ENCODE measurements at regions not wholly inside any gene's neighbourhood (a gene's known extent, or its start where the extent isn't known, plus 50 kb on each side); places are given as distances from the start of the nearest gene placed in this dataset.

DNA sequence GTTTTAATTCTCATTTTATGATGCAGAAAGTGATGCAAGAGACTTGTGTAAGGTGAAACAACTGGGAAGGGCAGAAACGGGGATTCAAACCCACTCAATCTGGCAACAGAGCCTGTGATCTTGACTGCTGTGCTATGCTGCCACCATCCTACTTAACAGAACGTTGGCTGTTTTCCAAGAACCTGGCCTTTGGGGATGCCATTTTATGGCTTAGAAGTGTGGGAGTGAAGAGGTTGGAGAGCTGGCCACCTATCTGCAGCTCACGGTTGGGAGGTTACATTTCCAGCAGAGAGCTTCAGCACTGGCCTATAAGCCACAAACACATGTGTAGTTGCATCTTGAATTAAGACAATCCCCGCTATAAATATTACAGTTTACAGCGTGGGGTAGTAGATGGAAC is 235.3 kb downstream of the PRDM2 start:
- H3K4me3 ChIP-seq (ENCODE audit: low read depth, low read length) = no peak overlapping the region
- TF ChIP-seq, protein P1, sequence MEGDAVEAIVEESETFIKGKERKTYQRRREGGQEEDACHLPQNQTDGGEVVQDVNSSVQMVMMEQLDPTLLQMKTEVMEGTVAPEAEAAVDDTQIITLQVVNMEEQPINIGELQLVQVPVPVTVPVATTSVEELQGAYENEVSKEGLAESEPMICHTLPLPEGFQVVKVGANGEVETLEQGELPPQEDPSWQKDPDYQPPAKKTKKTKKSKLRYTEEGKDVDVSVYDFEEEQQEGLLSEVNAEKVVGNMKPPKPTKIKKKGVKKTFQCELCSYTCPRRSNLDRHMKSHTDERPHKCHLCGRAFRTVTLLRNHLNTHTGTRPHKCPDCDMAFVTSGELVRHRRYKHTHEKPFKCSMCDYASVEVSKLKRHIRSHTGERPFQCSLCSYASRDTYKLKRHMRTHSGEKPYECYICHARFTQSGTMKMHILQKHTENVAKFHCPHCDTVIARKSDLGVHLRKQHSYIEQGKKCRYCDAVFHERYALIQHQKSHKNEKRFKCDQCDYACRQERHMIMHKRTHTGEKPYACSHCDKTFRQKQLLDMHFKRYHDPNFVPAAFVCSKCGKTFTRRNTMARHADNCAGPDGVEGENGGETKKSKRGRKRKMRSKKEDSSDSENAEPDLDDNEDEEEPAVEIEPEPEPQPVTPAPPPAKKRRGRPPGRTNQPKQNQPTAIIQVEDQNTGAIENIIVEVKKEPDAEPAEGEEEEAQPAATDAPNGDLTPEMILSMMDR (IDR thresholded peaks at IDR 0.05; ENCODE audit: low read depth, low read length) = no peak

DNA sequence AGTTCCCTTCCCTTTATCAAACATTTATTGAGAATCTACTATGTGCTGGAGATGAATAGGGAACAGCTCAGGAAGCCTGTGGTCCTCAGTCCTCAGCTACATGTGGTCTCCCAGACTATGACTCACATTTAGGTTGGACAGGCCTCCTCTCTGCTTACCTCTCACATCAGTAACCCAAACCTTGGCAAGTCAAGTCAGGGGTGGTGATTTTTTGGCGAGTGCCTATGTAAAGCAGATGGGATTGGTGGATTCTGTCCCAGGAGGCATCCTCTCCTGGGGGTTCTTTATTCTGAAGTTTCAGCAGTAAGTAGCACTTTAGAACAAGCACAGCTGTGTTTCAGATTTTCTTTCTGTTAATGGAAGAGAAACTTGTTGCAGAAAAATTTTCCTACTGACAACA is 241.3 kb downstream of the PRDM2 start:
- H3K4me3 ChIP-seq (ENCODE audit: low read depth, low read length) = no peak overlapping the region
- TF ChIP-seq, protein P1 (IDR thresholded peaks at IDR 0.05; ENCODE audit: low read depth, low read length) = no peak

DNA sequence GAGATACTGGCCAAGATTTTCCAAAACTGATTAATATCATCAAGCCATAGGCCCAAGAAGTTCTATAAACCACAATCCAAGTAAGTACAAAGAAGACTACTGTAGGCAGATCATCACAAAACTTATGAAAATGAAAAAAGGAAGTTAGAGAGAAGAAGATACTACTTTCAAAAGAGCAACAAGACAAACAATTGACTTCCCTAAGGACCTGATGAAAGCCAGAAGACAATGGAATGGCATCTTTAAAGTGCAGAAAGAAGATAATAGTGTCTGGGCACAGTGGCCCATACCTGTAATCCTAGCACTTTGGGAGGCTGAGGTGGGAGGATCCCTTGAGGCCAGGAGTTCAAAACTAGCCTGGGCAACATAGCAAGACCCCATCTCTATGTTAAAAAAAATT is 243.1 kb downstream of the PRDM2 start:
- TF ChIP-seq, protein P1 (IDR thresholded peaks at IDR 0.05; ENCODE audit: low read depth, low read length) = no peak
- no peak overlapping the region for H3K4me3 ChIP-seq (ENCODE audit: low read depth, low read length)

DNA sequence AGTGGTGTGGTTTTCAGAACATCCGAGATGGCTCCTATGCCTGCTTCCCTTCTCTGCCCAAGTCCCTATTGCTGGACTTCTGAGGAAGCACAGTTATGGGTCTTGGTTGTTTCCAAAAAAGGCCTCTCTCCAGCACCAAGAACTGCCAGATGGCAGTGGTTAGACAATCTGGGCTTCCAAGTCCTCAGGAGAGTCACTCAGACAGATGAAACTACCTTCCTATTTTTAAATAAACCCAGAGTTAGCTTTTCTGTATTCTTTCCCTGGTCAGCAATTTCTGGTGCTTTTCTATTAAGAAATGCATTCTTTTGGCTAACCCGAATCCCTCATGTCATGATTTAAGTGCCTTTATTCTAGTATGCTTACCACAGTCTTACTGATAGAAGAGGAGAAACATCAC is 245.9 kb downstream of the PRDM2 start:
- no peak overlapping the region for H3K4me3 ChIP-seq (ENCODE audit: low read depth, low read length)
- TF ChIP-seq, protein P1 (IDR thresholded peaks at IDR 0.05; ENCODE audit: low read depth, low read length) = no peak

DNA sequence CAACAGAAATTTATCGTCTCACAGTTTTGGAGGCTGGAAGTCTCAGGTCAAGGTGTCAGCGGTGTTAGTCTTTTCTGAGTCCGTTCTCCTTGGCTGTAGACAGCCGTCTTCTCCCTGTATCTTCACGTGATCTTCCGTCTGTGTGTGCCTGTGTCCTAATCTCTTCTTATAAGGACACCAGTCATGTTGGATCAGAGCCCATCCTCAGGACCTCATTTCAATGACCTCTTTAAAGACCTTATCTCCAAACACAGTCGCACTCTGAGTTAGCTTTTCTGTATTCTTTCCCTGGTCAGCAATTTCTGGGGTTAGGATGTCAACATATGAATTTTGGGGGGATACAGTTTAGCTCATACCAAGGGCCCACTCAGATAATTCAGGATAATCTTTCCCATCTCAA is 247.7 kb downstream of the PRDM2 start:
- TF ChIP-seq, protein P1 (IDR thresholded peaks at IDR 0.05; ENCODE audit: low read depth, low read length) = no peak
- H3K4me3 ChIP-seq (ENCODE audit: low read depth, low read length) = no peak overlapping the region

DNA sequence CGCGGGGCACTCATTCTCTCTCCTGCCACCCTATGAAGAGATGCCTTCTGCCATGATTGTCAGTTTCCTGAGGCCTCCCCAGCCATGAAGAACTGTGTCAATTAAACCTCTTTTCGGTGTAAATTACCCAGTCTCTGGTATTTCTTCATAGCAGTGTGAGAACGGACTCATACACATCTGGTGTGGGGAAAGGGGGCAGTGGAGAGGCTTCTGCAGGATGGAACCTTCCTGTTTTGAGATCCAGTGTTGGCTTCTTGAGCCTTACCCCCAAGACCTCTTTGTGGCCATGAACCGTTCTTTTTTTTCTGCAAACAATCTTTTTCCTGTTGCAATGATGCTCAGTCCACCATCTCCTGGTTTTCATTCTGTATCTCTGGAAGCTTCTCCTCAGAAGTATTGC is 248.4 kb downstream of the PRDM2 start:
- TF ChIP-seq, protein P1 (IDR thresholded peaks at IDR 0.05; ENCODE audit: low read depth, low read length) = no peak
- H3K4me3 ChIP-seq (ENCODE audit: low read depth, low read length) = no peak overlapping the region

DNA sequence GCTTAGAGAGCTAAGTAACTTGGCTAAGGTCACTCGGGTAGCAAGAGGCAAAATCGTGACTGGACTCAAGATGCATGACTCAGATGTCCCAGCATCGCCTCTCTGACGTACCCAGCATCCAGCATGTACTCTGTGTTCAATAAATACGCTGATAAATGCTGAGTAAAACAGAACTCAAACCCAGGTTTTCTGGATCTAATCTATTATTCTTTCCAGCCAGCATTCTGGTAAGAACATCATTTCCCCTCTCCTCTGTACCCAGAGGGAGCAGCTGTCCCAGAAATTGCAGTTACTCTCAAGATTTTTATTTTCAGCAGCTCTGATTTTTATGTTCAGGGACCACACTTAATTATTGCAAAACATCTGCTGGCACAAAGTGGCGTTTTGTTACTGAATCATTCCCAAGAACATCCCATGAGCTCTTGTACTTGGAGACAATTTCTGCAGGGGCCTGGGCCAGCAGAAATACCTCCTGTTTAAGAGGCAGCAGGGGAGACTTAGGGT is 249.0 kb downstream of the PRDM2 start:
- TF ChIP-seq, protein P1 (IDR thresholded peaks at IDR 0.05; ENCODE audit: low read depth, low read length) = no peak
- no peak overlapping the region for H3K4me3 ChIP-seq (ENCODE audit: low read depth, low read length)
